ENCODE measurements at regions not wholly inside any gene's neighbourhood (a gene's known extent, or its start where the extent isn't known, plus 50 kb on each side); places are given as distances from the start of the nearest gene placed in this dataset.

DNA sequence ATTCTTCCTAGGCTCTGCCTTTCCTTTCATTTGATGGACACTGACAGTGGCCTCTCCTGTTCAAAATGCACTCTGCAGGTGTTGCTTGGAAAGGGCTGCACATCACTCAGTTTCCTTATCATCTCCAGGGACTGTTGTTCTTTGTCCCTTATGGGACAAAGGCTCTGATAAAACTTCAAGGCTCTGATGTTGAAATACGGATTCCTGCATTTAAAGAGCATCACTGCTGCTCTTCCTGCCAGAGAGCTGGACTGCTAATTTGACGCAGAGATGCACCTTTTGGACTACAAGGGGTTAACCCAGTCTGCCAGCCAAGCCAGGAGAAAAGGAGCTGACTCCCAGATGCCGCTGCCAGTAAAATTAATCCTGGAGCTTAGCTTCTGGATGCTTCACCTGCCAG is 952.1 kb downstream of the DIAPH3 start:
- no peak for TF ChIP-seq ZNF565 (CRISPR knock-in tag; conservative IDR thresholded peaks at IDR 0.05; ENCODE audit: low read depth)
- TF ChIP-seq, protein P1, sequence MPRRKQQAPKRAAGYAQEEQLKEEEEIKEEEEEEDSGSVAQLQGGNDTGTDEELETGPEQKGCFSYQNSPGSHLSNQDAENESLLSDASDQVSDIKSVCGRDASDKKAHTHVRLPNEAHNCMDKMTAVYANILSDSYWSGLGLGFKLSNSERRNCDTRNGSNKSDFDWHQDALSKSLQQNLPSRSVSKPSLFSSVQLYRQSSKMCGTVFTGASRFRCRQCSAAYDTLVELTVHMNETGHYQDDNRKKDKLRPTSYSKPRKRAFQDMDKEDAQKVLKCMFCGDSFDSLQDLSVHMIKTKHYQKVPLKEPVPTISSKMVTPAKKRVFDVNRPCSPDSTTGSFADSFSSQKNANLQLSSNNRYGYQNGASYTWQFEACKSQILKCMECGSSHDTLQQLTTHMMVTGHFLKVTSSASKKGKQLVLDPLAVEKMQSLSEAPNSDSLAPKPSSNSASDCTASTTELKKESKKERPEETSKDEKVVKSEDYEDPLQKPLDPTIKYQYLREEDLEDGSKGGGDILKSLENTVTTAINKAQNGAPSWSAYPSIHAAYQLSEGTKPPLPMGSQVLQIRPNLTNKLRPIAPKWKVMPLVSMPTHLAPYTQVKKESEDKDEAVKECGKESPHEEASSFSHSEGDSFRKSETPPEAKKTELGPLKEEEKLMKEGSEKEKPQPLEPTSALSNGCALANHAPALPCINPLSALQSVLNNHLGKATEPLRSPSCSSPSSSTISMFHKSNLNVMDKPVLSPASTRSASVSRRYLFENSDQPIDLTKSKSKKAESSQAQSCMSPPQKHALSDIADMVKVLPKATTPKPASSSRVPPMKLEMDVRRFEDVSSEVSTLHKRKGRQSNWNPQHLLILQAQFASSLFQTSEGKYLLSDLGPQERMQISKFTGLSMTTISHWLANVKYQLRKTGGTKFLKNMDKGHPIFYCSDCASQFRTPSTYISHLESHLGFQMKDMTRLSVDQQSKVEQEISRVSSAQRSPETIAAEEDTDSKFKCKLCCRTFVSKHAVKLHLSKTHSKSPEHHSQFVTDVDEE (CRISPR knock-in tag; IDR thresholded peaks at IDR 0.05) = no peak
- TF ChIP-seq PPARA (CRISPR knock-in tag; IDR thresholded peaks at IDR 0.05; ENCODE audit: borderline replicate concordance) = no peak
- TF ChIP-seq, protein P2, sequence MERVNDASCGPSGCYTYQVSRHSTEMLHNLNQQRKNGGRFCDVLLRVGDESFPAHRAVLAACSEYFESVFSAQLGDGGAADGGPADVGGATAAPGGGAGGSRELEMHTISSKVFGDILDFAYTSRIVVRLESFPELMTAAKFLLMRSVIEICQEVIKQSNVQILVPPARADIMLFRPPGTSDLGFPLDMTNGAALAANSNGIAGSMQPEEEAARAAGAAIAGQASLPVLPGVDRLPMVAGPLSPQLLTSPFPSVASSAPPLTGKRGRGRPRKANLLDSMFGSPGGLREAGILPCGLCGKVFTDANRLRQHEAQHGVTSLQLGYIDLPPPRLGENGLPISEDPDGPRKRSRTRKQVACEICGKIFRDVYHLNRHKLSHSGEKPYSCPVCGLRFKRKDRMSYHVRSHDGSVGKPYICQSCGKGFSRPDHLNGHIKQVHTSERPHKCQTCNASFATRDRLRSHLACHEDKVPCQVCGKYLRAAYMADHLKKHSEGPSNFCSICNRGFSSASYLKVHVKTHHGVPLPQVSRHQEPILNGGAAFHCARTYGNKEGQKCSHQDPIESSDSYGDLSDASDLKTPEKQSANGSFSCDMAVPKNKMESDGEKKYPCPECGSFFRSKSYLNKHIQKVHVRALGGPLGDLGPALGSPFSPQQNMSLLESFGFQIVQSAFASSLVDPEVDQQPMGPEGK (CRISPR knock-in tag; IDR thresholded peaks at IDR 0.05; ENCODE audit: borderline replicate concordance) = no peak
- TF ChIP-seq, protein P3, sequence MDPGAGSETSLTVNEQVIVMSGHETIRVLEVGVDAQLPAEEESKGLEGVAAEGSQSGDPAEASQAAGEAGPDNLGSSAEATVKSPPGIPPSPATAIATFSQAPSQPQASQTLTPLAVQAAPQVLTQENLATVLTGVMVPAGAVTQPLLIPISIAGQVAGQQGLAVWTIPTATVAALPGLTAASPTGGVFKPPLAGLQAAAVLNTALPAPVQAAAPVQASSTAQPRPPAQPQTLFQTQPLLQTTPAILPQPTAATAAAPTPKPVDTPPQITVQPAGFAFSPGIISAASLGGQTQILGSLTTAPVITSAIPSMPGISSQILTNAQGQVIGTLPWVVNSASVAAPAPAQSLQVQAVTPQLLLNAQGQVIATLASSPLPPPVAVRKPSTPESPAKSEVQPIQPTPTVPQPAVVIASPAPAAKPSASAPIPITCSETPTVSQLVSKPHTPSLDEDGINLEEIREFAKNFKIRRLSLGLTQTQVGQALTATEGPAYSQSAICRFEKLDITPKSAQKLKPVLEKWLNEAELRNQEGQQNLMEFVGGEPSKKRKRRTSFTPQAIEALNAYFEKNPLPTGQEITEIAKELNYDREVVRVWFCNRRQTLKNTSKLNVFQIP (CRISPR knock-in tag; IDR thresholded peaks at IDR 0.05; ENCODE audit: borderline replicate concordance, low read depth) = no peak
- TF ChIP-seq ZC3H10 (CRISPR knock-in tag; IDR thresholded peaks at IDR 0.05) = no peak
- TF ChIP-seq ARNTL (CRISPR knock-in tag; IDR thresholded peaks at IDR 0.05; ENCODE audit: borderline replicate concordance, low read depth) = no peak
- no peak for TF ChIP-seq GLIS3 (CRISPR knock-in tag; IDR thresholded peaks at IDR 0.05)
- TF ChIP-seq ZFP3 (CRISPR knock-in tag; IDR thresholded peaks at IDR 0.05) = no peak

Data from SK-N-SH treated with all-trans-retinoic acid at 6 μM for 48 hours (cell line).